GM21526 (cell line): ENCODE measurements at regions not wholly inside any gene's neighbourhood (a gene's known extent, or its start where the extent isn't known, plus 50 kb on each side); places are given as distances from the start of the nearest gene placed in this dataset.
"Not testable (repeated sequence)": the region's sequence is repeated elsewhere in the genome, so short reads cannot be mapped to it uniquely, and the experiment has no call there.

ENCODE experiments used
- ATAC-seq: cut with Tn5 transposase; IDR thresholded peaks from one replicate; pipeline ENCODE4 v1.9.1; 2021; ENCODE audit warnings: moderate library complexity; ENCODE audit not compliant: unreplicated experiment, low FRiP score

- ATAC-seq: no peak
Measured at GRCh38 chr3:159872374-159873109, 116.1 kb upstream of the IL12A start.

- no peak for ATAC-seq
Measured at GRCh38 chr3:159875116-159875515, 113.5 kb upstream of the IL12A start.

GRCh38 chr3:159877924-159878323, 110.7 kb upstream of the IL12A start:
- ATAC-seq: no peak

GRCh38 chr3:159879146-159879545, 109.5 kb upstream of the IL12A start:
- no peak for ATAC-seq

- ATAC-seq: no peak
Measured at GRCh38 chr3:159879598-159879997, 109.0 kb upstream of the IL12A start.

- ATAC-seq: no peak
Measured at GRCh38 chr3:159881208-159881607, 107.4 kb upstream of the IL12A start.

- no peak for ATAC-seq
Measured at GRCh38 chr3:159881828-159882309, 106.8 kb upstream of the IL12A start.

GRCh38 chr3:159882367-159882766, 106.3 kb upstream of the IL12A start:
- no peak for ATAC-seq

- no peak for ATAC-seq
Measured at GRCh38 chr3:159882790-159883779, 105.5 kb upstream of the IL12A start.

- peak; percentile 70 for ATAC-seq
Measured at GRCh38 chr3:159884661-159885402, 103.8 kb upstream of the IL12A start.

- ATAC-seq: no peak
Measured at GRCh38 chr3:159886050-159886449, 102.6 kb upstream of the IL12A start.

- not testable (repeated sequence) for ATAC-seq
Measured at GRCh38 chr3:159886530-159886929, 102.1 kb upstream of the IL12A start.

- ATAC-seq: no peak
Measured at GRCh38 chr3:159887168-159887567, 101.5 kb upstream of the IL12A start.

- ATAC-seq: no peak
Measured at GRCh38 chr3:159887911-159888310, 100.7 kb upstream of the IL12A start.

GRCh38 chr3:159892171-159892795, 96.4 kb upstream of the IL12A start:
- ATAC-seq: no peak

GRCh38 chr3:159892801-159893200, 95.8 kb upstream of the IL12A start:
- ATAC-seq: no peak

- no peak for ATAC-seq
Measured at GRCh38 chr3:159894386-159894785, 94.2 kb upstream of the IL12A start.

GRCh38 chr3:159895430-159895829, 93.2 kb upstream of the IL12A start:
- no peak for ATAC-seq

- ATAC-seq: no peak
Measured at GRCh38 chr3:159896543-159896942, 92.1 kb upstream of the IL12A start.
